ENCODE measurements at regions not wholly inside any gene's neighbourhood (a gene's known extent, or its start where the extent isn't known, plus 50 kb on each side); places are given as distances from the start of the nearest gene placed in this dataset.

- Histone ChIP-seq H3K56ac (replicated peaks; ENCODE audit: insufficient read length, low read depth, low read length) (no peak overlapping the region), H3K36me3 (ENCODE audit: control insufficient read depth in 2 of 4, insufficient read depth in 4 of 4, low read length in 3 of 4) (no peaks in the 10 kb centered on the region), H4K91ac (replicated peaks; ENCODE audit: insufficient read length, low read length) (no peak overlapping the region), H3K4me3 (ENCODE audit: extremely low read depth in 1 of 4, insufficient read depth in 2 of 4, low read depth in 3 of 4, low read length in 4 of 4) (no peak overlapping the region), H4K20me1 (replicated peaks in 1 of 2; ENCODE audit: control insufficient read depth in 1 of 2, insufficient read depth in 2 of 2, low read length in 2 of 2) (no peaks in the 10 kb centered on the region), H3K4ac (replicated peaks; ENCODE audit: insufficient read length, low read depth, low read length) (no peak overlapping the region), H3K79me1 (ENCODE audit: low read depth, low read length) (no peaks in the 10 kb centered on the region), H4K8ac (ENCODE audit: extremely low read depth, insufficient read depth, low read length) (no peak overlapping the region), H2BK120ac (replicated peaks; ENCODE audit: low read depth, low read length) (no peak overlapping the region), H2BK20ac (ENCODE audit: low read length) (no peak overlapping the region), H3K79me2 (ENCODE audit: control insufficient read depth in 1 of 2, insufficient read depth in 2 of 2, low read length in 2 of 2) (no peaks in the 10 kb centered on the region), H3K4me1 (replicated peaks in 1 of 4; ENCODE audit: control insufficient read depth in 3 of 4, insufficient read depth in 4 of 4, low read length in 3 of 4) (no peaks in the 10 kb centered on the region), H3K14ac (ENCODE audit: insufficient read length) (no peak overlapping the region), H4K5ac (ENCODE audit: insufficient read length, low read depth, low read length) (no peak overlapping the region), H2BK15ac (ENCODE audit: low read length) (no peak overlapping the region), H2AFZ (ENCODE audit: low read length) (no peak overlapping the region), H3K27ac (ENCODE audit: low read depth, low read length) (no peak overlapping the region), H3K9ac (replicated peaks in 1 of 4; ENCODE audit: extremely low read depth in 1 of 4, low read depth in 3 of 4, low read length in 3 of 4) (no peak overlapping the region), H3K4me2 (ENCODE audit: insufficient read depth in 1 of 2, low read depth in 2 of 2, low read length in 2 of 2) (no peak overlapping the region), H2BK5ac (ENCODE audit: low read depth, low read length) (no peak overlapping the region), H3K23ac (ENCODE audit: insufficient read length) (no peak overlapping the region), H3K23me2 (ENCODE audit: low read depth, low read length) (no peaks in the 10 kb centered on the region), H2AK5ac (ENCODE audit: low read depth, low read length) (no peak overlapping the region), H3K27me3 (replicated peaks in 1 of 4; ENCODE audit: control insufficient read depth in 3 of 4, extremely low read depth in 1 of 4, insufficient read depth in 3 of 4, low read length in 3 of 4) (no peaks in the 10 kb centered on the region), H2BK12ac (ENCODE audit: low read depth, low read length) (no peak overlapping the region), H3K18ac (ENCODE audit: extremely low read depth, low read length) (no peak overlapping the region), H3K9me3 (ENCODE audit: insufficient read depth in 2 of 2, low read depth in 1 of 2, low read length in 1 of 2) (no peaks in the 10 kb centered on the region)
- TF ChIP-seq CTCF (IDR thresholded peaks at IDR 0.05; ENCODE audit: control extremely low read depth in 1 of 3, insufficient read depth in 1 of 3, low read depth in 1 of 3, low read length in 3 of 3): no peak
- TF ChIP-seq ASH2L (IDR thresholded peaks at IDR 0.05; ENCODE audit: low read length): no peak
- no peak for DNase-seq (ENCODE audit: low read depth in 1 of 2, low spot score in 2 of 2)
- no peak for FAIRE-seq
- CTCF ChIA-PET (ENCODE audit: partially characterized antibody): no interaction called here
- POLR2A ChIA-PET (ENCODE audit: partially characterized antibody): no interaction called here
These were observed 173.8 kb upstream of the PPP1R2C start for GRCh38 chrX:42951747-42952146.
